Panc1 (cell line): ENCODE measurements at regions not wholly inside any gene's neighbourhood (a gene's known extent, or its start where the extent isn't known, plus 50 kb on each side); places are given as distances from the start of the nearest gene placed in this dataset.

Experiments
- ATAC-seq: fragments of 200-7000 bp; cut with Tn5 transposase; 2 replicates; pipeline ENCODE4 v1.9.1; 2020; ENCODE audit warnings: mild to moderate bottlenecking, moderate library complexity
- BruUV-seq: library from RNA; stranded (reverse); fragments of 400-500 nt; replicated peaks from 2 replicates; lab custom pipeline; 2021; lab: Mats Ljungman, UMichigan
- CTCF ChIA-PET: fragments of 300-600 bp; sonication (Branson Sonifier 250); formaldehyde crosslinking; loops from one replicate; lab custom pipeline; 2022; ENCODE audit warnings: antibody characterized with exemption; lab: Charles Lee
- POLR2A ChIA-PET: fragments of 300-600 bp; sonication (Branson Sonifier 250); formaldehyde crosslinking; loops from one replicate; lab custom pipeline; 2022; ENCODE audit warnings: antibody characterized with exemption; lab: Charles Lee
- DNase-seq: peaks from one replicate; pipeline ENCODE4 v3.0.0-alpha.2; 2010; ENCODE audit warnings: low read depth, low spot score
- H3K27ac ChIP-seq: 2 replicates; pipeline ENCODE4 v1.5.1; 2011; ENCODE audit warnings: mild to moderate bottlenecking, low read length, inconsistent platforms
- H3K27me3 ChIP-seq: fragments of 200-500 bp; sonication (Bioruptor generic); 2 replicates; pipeline ENCODE4 v1.6.0; 2014; ENCODE audit warnings: low read length, inconsistent platforms; ENCODE audit not compliant: control insufficient read depth, insufficient read depth
- H3K36me3 ChIP-seq: fragments of 200-500 bp; sonication (Bioruptor generic); 2 replicates; pipeline ENCODE4 v1.5.1; 2014; ENCODE audit warnings: inconsistent platforms, mild to moderate bottlenecking, low read length, moderate library complexity; ENCODE audit not compliant: control insufficient read depth, insufficient read depth
- H3K4me1 ChIP-seq: 2 replicates; pipeline ENCODE4 v1.5.1; 2011; ENCODE audit warnings: inconsistent platforms, mild to moderate bottlenecking, low read length, moderate library complexity; ENCODE audit not compliant: control insufficient read depth, insufficient read depth
- H3K4me3 ChIP-seq, 2 experiments: 2 replicates each; pipeline ENCODE4 v1.5.1; 2011 to 2012; ENCODE audit warnings: low read depth in 2 of 2, low read length in 2 of 2, mild to moderate bottlenecking in 2 of 2, inconsistent platforms in 1 of 2, moderate library complexity in 1 of 2
- H3K9me3 ChIP-seq: fragments of 200-500 bp; sonication (Bioruptor generic); 2 replicates; pipeline ENCODE4 v1.5.1; 2014; ENCODE audit warnings: low read depth, mild to moderate bottlenecking, inconsistent platforms, low read length, moderate library complexity; ENCODE audit not compliant: control insufficient read depth, insufficient read depth
- POLR2AphosphoS5 ChIP-seq: IDR thresholded peaks from 2 replicates; pipeline ENCODE4 v1.6.1; 2012; ENCODE audit warnings: mild to moderate bottlenecking, low read depth, low read length, moderate library complexity
- SIN3A ChIP-seq: IDR thresholded peaks from 2 replicates; pipeline ENCODE4 v1.6.1; 2012; ENCODE audit warnings: low read depth, mild to moderate bottlenecking, low read length, moderate library complexity, borderline replicate concordance; ENCODE audit not compliant: insufficient read depth
- TCF7L2 ChIP-seq: IDR thresholded peaks from 2 replicates; pipeline ENCODE4 v1.6.1; 2011; ENCODE audit warnings: mild to moderate bottlenecking, low read depth, low read length, inconsistent platforms
- in situ Hi-C: cut with HindIII; loops from 2 replicates; pipeline ENCODE4 v1.10.0; 2016; ENCODE audit warnings: low sequenced_read_pairs, low pct_unique_long_range_greater_than_20kb
- intact Hi-C: fragments of 100-400 bp; cut with micrococcal nuclease; formaldehyde crosslinking; loops from one replicate; pipeline ENCODE4 v1.10.0; 2022; ENCODE audit not compliant: unreplicated experiment
- TF ChIP-seq, protein P1 (sequence below): fragments of 450-650 bp; IDR thresholded peaks from 2 replicates; pipeline ENCODE4 v1.5.1; 2017; ENCODE audit warnings: mild to moderate bottlenecking
- TF ChIP-seq, protein P2 (sequence below), 2 experiments: IDR thresholded peaks; 2 replicates each; pipeline ENCODE4 v1.6.1; 2011 to 2012; ENCODE audit warnings: low read depth in 2 of 2, control low read depth in 1 of 2, low read length in 1 of 2, mild to moderate bottlenecking in 1 of 2, moderate library complexity in 1 of 2; ENCODE audit not compliant: insufficient read depth in 1 of 2

DNA sequence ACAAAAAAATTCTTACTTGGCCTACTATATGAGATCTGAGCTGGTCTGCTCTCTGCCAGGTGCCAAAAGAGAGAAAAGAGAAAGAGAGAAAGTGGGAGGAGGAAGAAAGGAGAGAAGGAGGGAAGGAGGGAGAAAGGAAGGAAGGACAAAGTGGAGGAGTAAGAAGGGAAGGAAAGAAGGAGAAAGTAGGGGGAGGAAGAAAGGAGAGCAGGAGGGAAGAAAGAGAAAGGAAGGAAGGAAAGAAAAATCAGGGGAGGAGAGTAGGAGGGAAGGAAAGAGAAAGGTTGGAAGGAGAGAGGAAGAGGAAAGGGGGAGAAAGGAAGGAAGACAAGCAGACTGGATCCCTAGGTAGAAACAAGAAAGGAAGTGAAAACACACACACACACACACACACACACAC lies 96.8 kb downstream of the RPS29 start:
- ChIA-PET POLR2A (no interaction called here), CTCF (no interaction called here)
- Histone ChIP-seq H3K36me3 (no peaks in the 10 kb centered on the region), H3K4me3 (no peak overlapping the region), H3K27ac (no peak overlapping the region), H3K4me1 (no peaks in the 10 kb centered on the region), H3K27me3 (0 out of 2 replicates have a peak, but pooled peaks cover 4% of the 10 kb centered on the region), H3K9me3 (no peaks in the 10 kb centered on the region)
- intact Hi-C loops (no loop called here), in situ Hi-C loops (no loop called here)
- TF ChIP-seq, protein P1, sequence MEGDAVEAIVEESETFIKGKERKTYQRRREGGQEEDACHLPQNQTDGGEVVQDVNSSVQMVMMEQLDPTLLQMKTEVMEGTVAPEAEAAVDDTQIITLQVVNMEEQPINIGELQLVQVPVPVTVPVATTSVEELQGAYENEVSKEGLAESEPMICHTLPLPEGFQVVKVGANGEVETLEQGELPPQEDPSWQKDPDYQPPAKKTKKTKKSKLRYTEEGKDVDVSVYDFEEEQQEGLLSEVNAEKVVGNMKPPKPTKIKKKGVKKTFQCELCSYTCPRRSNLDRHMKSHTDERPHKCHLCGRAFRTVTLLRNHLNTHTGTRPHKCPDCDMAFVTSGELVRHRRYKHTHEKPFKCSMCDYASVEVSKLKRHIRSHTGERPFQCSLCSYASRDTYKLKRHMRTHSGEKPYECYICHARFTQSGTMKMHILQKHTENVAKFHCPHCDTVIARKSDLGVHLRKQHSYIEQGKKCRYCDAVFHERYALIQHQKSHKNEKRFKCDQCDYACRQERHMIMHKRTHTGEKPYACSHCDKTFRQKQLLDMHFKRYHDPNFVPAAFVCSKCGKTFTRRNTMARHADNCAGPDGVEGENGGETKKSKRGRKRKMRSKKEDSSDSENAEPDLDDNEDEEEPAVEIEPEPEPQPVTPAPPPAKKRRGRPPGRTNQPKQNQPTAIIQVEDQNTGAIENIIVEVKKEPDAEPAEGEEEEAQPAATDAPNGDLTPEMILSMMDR = no peak
- TF ChIP-seq TCF7L2 (no peak), POLR2AphosphoS5 (no peak), SIN3A (no peak)
- TF ChIP-seq, protein P2, sequence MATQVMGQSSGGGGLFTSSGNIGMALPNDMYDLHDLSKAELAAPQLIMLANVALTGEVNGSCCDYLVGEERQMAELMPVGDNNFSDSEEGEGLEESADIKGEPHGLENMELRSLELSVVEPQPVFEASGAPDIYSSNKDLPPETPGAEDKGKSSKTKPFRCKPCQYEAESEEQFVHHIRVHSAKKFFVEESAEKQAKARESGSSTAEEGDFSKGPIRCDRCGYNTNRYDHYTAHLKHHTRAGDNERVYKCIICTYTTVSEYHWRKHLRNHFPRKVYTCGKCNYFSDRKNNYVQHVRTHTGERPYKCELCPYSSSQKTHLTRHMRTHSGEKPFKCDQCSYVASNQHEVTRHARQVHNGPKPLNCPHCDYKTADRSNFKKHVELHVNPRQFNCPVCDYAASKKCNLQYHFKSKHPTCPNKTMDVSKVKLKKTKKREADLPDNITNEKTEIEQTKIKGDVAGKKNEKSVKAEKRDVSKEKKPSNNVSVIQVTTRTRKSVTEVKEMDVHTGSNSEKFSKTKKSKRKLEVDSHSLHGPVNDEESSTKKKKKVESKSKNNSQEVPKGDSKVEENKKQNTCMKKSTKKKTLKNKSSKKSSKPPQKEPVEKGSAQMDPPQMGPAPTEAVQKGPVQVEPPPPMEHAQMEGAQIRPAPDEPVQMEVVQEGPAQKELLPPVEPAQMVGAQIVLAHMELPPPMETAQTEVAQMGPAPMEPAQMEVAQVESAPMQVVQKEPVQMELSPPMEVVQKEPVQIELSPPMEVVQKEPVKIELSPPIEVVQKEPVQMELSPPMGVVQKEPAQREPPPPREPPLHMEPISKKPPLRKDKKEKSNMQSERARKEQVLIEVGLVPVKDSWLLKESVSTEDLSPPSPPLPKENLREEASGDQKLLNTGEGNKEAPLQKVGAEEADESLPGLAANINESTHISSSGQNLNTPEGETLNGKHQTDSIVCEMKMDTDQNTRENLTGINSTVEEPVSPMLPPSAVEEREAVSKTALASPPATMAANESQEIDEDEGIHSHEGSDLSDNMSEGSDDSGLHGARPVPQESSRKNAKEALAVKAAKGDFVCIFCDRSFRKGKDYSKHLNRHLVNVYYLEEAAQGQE (IDR thresholded peaks at IDR 0.05; ENCODE audit: insufficient read depth in 1 of 2, low read depth in 2 of 2, low read length in 1 of 2) = no peak
- BruUV-seq = no TSS peak
- DNase-seq (no peak), ATAC-seq (no peak)

DNA sequence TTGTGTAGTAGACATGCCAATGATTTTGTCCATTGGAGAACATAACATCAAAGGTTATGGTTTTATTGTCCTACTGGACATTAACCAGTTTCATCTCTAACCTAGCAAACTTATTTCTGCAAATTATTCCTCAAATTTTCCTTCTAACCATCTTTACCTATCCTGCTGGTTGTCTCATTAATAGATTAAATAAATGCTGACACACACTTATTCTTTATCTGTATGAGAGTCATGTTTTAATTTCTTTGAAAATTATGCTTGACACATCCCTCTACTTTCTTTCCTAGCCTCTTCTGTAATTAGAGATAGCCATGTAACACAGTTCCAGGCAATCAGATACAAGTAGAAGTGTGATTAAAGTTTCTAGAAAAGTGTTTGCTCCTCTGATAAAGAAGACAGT lies 98.9 kb downstream of the RPS29 start:
- no peak for TF ChIP-seq TCF7L2
- no peak for TF ChIP-seq POLR2AphosphoS5
- TF ChIP-seq SIN3A = no peak
- TF ChIP-seq, protein P2 (IDR thresholded peaks at IDR 0.05; ENCODE audit: insufficient read depth in 1 of 2, low read depth in 2 of 2, low read length in 1 of 2) = no peak
- TF ChIP-seq, protein P1 = no peak
- ChIA-PET CTCF (no interaction called here), POLR2A (no interaction called here)
- H3K27ac ChIP-seq = no peak overlapping the region
- ATAC-seq (no peak), DNase-seq (no peak)
- H3K9me3 ChIP-seq = no peaks in the 10 kb centered on the region
- no peak overlapping the region for H3K4me3 ChIP-seq
- in situ Hi-C loops (no loop called here), intact Hi-C loops (no loop called here)
- no peaks in the 10 kb centered on the region for H3K36me3 ChIP-seq
- H3K4me1 ChIP-seq = no peaks in the 10 kb centered on the region
- H3K27me3 ChIP-seq = 0 out of 2 replicates have a peak, but pooled peaks cover 4% of the 10 kb centered on the region
- no TSS peak for BruUV-seq
